CD14-positive monocyte (primary cell): ENCODE measurements at regions not wholly inside any gene's neighbourhood (a gene's known extent, or its start where the extent isn't known, plus 50 kb on each side); places are given as distances from the start of the nearest gene placed in this dataset.
"Not testable (repeated sequence)": the region's sequence is repeated elsewhere in the genome, so short reads cannot be mapped to it uniquely, and the experiment has no call there.

Experiments
- DNase-seq, 3 donors: peaks; one replicate each; pipeline ENCODE4 v3.0.0-alpha.2; 2011 to 2022
- H2AFZ ChIP-seq: 2 replicates; pipeline ENCODE4 v1.6.0; 2012; ENCODE audit warnings: mild to moderate bottlenecking, low read depth, low read length, inconsistent platforms; ENCODE audit not compliant: insufficient read depth, poor library complexity, severe bottlenecking
- H3K27ac ChIP-seq, 2 donors: 1 replicate in 1 of 2; 2 replicates in 1 of 2; pipeline ENCODE4 v1.5.1; 2012 to 2013; ENCODE audit warnings: low read length in 2 of 2, control low read depth in 1 of 2, inconsistent platforms in 1 of 2, low read depth in 1 of 2, mild to moderate bottlenecking in 1 of 2
- H3K27me3 ChIP-seq, 2 donors: one replicate each; pipeline versions ENCODE4 v1.6.0 to v1.6.1; 2011 to 2013; ENCODE audit warnings: low read length in 2 of 2; ENCODE audit not compliant: control insufficient read depth in 2 of 2, insufficient read depth in 2 of 2
- H3K36me3 ChIP-seq, 2 donors: replicated peaks in 1 of 2; 1 replicate in 1 of 2; 2 replicates in 1 of 2; pipeline versions ENCODE4 v1.5.1 to v1.6.1; 2012 to 2013; ENCODE audit warnings: low read length in 2 of 2, control low read depth in 1 of 2, inconsistent platforms in 1 of 2, mild to moderate bottlenecking in 1 of 2; ENCODE audit not compliant: insufficient read depth in 2 of 2, control insufficient read depth in 1 of 2
- H3K4me1 ChIP-seq, 2 donors: 1 replicate in 1 of 2; 2 replicates in 1 of 2; pipeline versions ENCODE4 v1.5.1 to v1.6.1; 2012 to 2013; ENCODE audit warnings: low read length in 2 of 2, control low read depth in 1 of 2, inconsistent platforms in 1 of 2, mild to moderate bottlenecking in 1 of 2, moderate library complexity in 1 of 2; ENCODE audit not compliant: insufficient read depth in 2 of 2, control insufficient read depth in 1 of 2
- H3K4me2 ChIP-seq: replicated peaks from 2 replicates; pipeline ENCODE3; 2012; ENCODE audit warnings: low read length, moderate library complexity, mild to moderate bottlenecking; ENCODE audit not compliant: poor library complexity, severe bottlenecking; ENCODE audit errors: extremely low read depth
- H3K4me3 ChIP-seq, 3 experiments: fragments of 200-600 bp in 1 of 3; sonication (generic) in 1 of 3; replicated peaks in 1 of 3; 1 replicate in 2 of 3; 2 replicates in 1 of 3; pipeline ENCODE4 v1.5.1; 2011 to 2013; ENCODE audit warnings: low read length in 3 of 3, mild to moderate bottlenecking in 3 of 3, control low read depth in 2 of 3, low read depth in 2 of 3, inconsistent platforms in 1 of 3, moderate library complexity in 1 of 3
- H3K79me2 ChIP-seq: 2 replicates; pipeline ENCODE4 v1.6.0; 2012; ENCODE audit warnings: mild to moderate bottlenecking, control low read depth, inconsistent platforms, low read length, moderate library complexity; ENCODE audit not compliant: insufficient read depth
- H3K9ac ChIP-seq: 2 replicates; pipeline ENCODE4 v1.6.0; 2017; ENCODE audit warnings: low read length, mild to moderate bottlenecking; ENCODE audit not compliant: insufficient read depth, poor library complexity, severe bottlenecking
- H3K9me3 ChIP-seq, 2 donors: replicated peaks in 1 of 2; 1 replicate in 1 of 2; 2 replicates in 1 of 2; pipeline versions ENCODE4 v1.5.1 to v1.6.1; 2012 to 2013; ENCODE audit warnings: low read length in 2 of 2, control low read depth in 1 of 2; ENCODE audit not compliant: control insufficient read depth in 1 of 2, insufficient read depth in 1 of 2
- H4K20me1 ChIP-seq: 2 replicates; pipeline ENCODE4 v1.6.0; 2012; ENCODE audit warnings: mild to moderate bottlenecking, low read length, control low read depth, moderate library complexity; ENCODE audit not compliant: insufficient read depth
- H3K27ac Mint-ChIP-seq, 7 donors: one replicate each; pipeline ENCODE4 v1.8.0; 2020; ENCODE audit warnings: mild to moderate bottlenecking in 7 of 7, mixed read lengths in 7 of 7, moderate library complexity in 6 of 7, inconsistent platforms in 2 of 7
- H3K27me3 Mint-ChIP-seq, 3 donors: one replicate each; pipeline ENCODE4 v1.8.0; 2021 to 2022; ENCODE audit warnings: low read depth in 3 of 3, mild to moderate bottlenecking in 3 of 3, mixed read lengths in 3 of 3, moderate library complexity in 3 of 3, inconsistent platforms in 1 of 3
- H3K36me3 Mint-ChIP-seq, 2 donors: one replicate each; pipeline ENCODE4 v1.8.0; 2020; ENCODE audit warnings: mixed read lengths in 2 of 2, inconsistent platforms in 1 of 2, mild to moderate bottlenecking in 1 of 2
- H3K4me1 Mint-ChIP-seq: one replicate; pipeline ENCODE4 v1.8.0; 2020; ENCODE audit warnings: mild to moderate bottlenecking, mixed read lengths
- H3K4me3 Mint-ChIP-seq, 2 donors: one replicate each; pipeline ENCODE4 v1.8.0; 2020; ENCODE audit warnings: mild to moderate bottlenecking in 2 of 2, mixed read lengths in 2 of 2, moderate library complexity in 1 of 2
- H3K9me3 Mint-ChIP-seq, 7 donors: one replicate each; pipeline ENCODE4 v1.8.0; 2020 to 2022; ENCODE audit warnings: mixed read lengths in 7 of 7, mild to moderate bottlenecking in 6 of 7, moderate library complexity in 6 of 7, inconsistent platforms in 2 of 7
- WGBS: methylation state at CpG from one replicate; pipeline ENCODE4 v1.1.5; 2013; ENCODE audit warnings: missing lambda C conversion rate; ENCODE audit not compliant: insufficient coverage; 5-methylcytosine and 5-hydroxymethylcytosine counted together
- intact Hi-C, 2 donors: fragments of 100-400 bp; cut with micrococcal nuclease; formaldehyde crosslinking; loops; one replicate each; pipeline versions ENCODE4 v1.15.0 to v1.15.1; 2023
- TF ChIP-seq, protein P1 (sequence below): fragments of 200-600 bp; IDR thresholded peaks from one replicate; pipeline ENCODE4 v1.8.0; 2022; ENCODE audit warnings: antibody characterized with exemption, mild to moderate bottlenecking

DNA sequence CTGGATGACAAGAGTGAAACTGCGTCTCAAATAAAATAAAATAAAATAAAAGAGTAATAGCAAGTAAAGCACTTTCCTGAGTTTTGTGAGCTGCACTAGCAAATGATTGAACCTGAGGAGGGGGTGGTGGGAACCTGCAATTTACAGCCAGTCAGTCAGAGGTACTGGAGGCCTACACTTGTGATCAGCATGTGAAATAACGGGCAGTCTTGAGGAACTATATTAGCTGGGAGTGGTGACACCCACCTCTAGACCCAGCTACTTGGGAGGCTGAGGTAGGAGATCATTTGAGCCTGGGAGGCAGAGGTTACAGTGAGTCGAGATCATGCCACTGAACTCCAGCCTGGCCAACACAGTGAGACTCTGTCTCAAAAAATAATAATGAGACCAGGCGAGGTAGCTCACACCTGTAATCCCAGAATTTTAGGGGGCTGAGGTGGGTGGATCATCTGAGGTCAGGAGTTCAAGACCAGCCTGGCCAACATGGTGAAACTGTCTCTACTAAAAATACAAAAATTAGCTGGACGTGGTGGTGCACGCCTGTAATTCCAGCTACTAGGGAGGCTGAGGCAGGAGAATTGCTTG lies 537.1 kb upstream of the HTR2C start:
- intact Hi-C loops, result no loop called here
- no peaks in the 10 kb centered on the region for H3K9me3 ChIP-seq
- H3K4me2 ChIP-seq, result no peak overlapping the region
- H2AFZ ChIP-seq, result no peak overlapping the region
- no peaks in the 10 kb centered on the region for H3K4me1 Mint-ChIP-seq
- no peak overlapping the region for H3K9ac ChIP-seq
- H4K20me1 ChIP-seq, result no peaks in the 10 kb centered on the region
- no CpG with 5 or more reads among the region's 6 CpGs for WGBS
- TF ChIP-seq, protein P1, sequence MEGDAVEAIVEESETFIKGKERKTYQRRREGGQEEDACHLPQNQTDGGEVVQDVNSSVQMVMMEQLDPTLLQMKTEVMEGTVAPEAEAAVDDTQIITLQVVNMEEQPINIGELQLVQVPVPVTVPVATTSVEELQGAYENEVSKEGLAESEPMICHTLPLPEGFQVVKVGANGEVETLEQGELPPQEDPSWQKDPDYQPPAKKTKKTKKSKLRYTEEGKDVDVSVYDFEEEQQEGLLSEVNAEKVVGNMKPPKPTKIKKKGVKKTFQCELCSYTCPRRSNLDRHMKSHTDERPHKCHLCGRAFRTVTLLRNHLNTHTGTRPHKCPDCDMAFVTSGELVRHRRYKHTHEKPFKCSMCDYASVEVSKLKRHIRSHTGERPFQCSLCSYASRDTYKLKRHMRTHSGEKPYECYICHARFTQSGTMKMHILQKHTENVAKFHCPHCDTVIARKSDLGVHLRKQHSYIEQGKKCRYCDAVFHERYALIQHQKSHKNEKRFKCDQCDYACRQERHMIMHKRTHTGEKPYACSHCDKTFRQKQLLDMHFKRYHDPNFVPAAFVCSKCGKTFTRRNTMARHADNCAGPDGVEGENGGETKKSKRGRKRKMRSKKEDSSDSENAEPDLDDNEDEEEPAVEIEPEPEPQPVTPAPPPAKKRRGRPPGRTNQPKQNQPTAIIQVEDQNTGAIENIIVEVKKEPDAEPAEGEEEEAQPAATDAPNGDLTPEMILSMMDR, result no peak
- peaks cover 0 to 6% (median 0%) of the 10 kb centered on the region in 3 donors for H3K27me3 Mint-ChIP-seq
- no peak overlapping the region for H3K4me3 Mint-ChIP-seq
- H3K36me3 Mint-ChIP-seq, result no peaks in the 10 kb centered on the region
- no peaks in the 10 kb centered on the region for H3K79me2 ChIP-seq
- no peak overlapping the region for H3K27ac Mint-ChIP-seq
- H3K4me3 ChIP-seq, result no peak overlapping the region
- no peaks in the 10 kb centered on the region for H3K36me3 ChIP-seq
- peaks cover 0 to 6% (median 1%) of the 10 kb centered on the region in 7 donors for H3K9me3 Mint-ChIP-seq
- no peak overlapping the region for H3K27ac ChIP-seq
- H3K4me1 ChIP-seq, result no peaks in the 10 kb centered on the region
- H3K27me3 ChIP-seq, result no peaks in the 10 kb centered on the region
- DNase-seq, result no peak

DNA sequence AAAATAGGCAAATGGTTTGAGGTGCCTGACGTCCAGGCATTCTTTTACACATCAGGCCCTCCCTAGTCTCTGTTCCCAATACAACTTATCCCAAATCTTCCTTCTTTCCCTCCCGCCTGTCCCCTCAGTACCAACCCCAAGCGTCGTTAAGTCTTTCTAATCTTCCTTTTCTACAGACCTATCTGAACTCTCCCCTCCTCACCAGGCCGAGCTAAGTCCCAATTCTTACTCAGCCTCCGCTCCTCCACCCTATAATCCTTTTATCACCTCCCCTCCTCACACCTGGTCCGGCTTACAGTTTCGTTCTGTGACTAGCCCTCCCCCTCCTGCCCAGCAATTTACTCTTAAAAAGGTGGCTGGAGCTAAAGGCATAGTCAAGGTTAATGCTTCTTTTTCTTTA lies 542.4 kb upstream of the HTR2C start:
- H3K4me1 Mint-ChIP-seq, H3K79me2 ChIP-seq, H3K4me2 ChIP-seq, H3K9me3 Mint-ChIP-seq, H3K36me3 ChIP-seq, H3K4me3 Mint-ChIP-seq, H3K4me3 ChIP-seq, H3K27me3 ChIP-seq, H3K9me3 ChIP-seq, H3K27ac Mint-ChIP-seq, H3K4me1 ChIP-seq, H3K9ac ChIP-seq, DNase-seq, H3K36me3 Mint-ChIP-seq, H2AFZ ChIP-seq, H4K20me1 ChIP-seq, H3K27ac ChIP-seq, intact Hi-C loops: not testable (repeated sequence)
- no CpG with 5 or more reads among the region's 8 CpGs for WGBS
- peaks cover 0 to 12% (median 1%) of the 10 kb centered on the region in 3 donors for H3K27me3 Mint-ChIP-seq

DNA sequence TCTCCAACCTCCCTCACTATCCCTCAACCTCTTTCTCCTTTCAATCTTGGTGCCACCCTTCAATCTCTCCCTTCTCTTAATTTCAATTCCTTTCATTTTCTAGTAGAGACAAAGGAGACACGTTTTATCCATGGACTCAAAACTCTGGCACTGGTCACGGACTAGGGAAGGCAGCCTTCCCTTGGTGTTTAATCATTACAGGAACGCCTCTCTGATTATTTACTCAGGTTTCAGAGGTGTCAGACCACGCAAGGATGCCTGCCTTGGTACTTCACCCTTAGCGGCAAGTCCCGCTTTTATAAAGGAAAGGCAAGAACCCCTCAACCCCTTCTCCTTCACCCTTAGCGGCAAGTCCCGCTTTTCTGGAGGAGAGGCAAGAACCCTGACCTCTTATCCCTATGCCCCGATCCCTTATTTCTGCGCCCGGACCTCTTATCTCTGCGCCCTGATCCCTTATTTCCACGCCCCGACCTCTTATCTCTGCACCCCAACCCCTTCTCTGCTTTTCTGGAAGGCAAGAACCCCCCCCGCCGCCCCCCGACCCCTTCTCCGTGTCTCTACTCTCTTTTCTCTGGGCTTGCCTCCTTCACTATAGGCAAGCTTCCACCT lies 543.1 kb upstream of the HTR2C start:
- H3K4me1 Mint-ChIP-seq, H3K27me3 ChIP-seq, H3K9ac ChIP-seq, H3K36me3 Mint-ChIP-seq, H3K36me3 ChIP-seq, H3K4me1 ChIP-seq, intact Hi-C loops, H4K20me1 ChIP-seq, H3K4me2 ChIP-seq, H3K9me3 Mint-ChIP-seq, H3K4me3 ChIP-seq, H3K79me2 ChIP-seq, H2AFZ ChIP-seq, H3K9me3 ChIP-seq, H3K4me3 Mint-ChIP-seq, H3K27ac Mint-ChIP-seq, H3K27ac ChIP-seq, DNase-seq: not testable (repeated sequence)
- WGBS, result 83% methylated on average over 6 of the region's 18 CpGs
- peaks cover 0 to 12% (median 1%) of the 10 kb centered on the region in 3 donors for H3K27me3 Mint-ChIP-seq

DNA sequence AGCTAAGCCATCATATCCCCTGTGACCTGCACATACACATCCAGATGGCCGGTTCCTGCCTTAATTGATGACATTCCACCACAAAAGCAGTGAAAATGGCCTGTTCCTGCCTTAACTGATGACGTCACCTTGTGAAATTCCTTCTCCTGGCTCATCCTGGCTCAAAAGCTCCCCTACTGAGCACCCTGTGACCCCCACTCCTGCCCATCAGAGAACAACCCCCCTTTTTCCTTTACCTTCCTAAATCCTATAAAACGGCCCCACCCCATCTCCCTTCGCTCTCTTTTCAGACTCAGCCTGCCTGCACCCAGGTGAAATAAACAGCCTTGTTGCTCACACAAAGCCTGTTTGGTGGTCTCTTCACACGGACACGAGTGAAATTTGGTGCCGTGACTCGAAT lies 543.8 kb upstream of the HTR2C start:
- H3K36me3 Mint-ChIP-seq, H3K4me1 Mint-ChIP-seq, H3K4me2 ChIP-seq, H3K9ac ChIP-seq, DNase-seq, H3K4me3 ChIP-seq, H3K79me2 ChIP-seq, H3K9me3 ChIP-seq, H3K27ac ChIP-seq, H3K27ac Mint-ChIP-seq, H3K36me3 ChIP-seq, H2AFZ ChIP-seq, intact Hi-C loops, H4K20me1 ChIP-seq, H3K27me3 ChIP-seq, H3K4me3 Mint-ChIP-seq, H3K9me3 Mint-ChIP-seq, H3K4me1 ChIP-seq: not testable (repeated sequence)
- 86% methylated on average over 2 of the region's 8 CpGs for WGBS
- peaks cover 0 to 12% (median 1%) of the 10 kb centered on the region in 3 donors for H3K27me3 Mint-ChIP-seq
